HG02759 (cell line): ENCODE measurements at regions not wholly inside any gene's neighbourhood (a gene's known extent, or its start where the extent isn't known, plus 50 kb on each side); places are given as distances from the start of the nearest gene placed in this dataset.
"Not testable (repeated sequence)": the region's sequence is repeated elsewhere in the genome, so short reads cannot be mapped to it uniquely, and the experiment has no call there.

Source experiments
- ATAC-seq: cut with Tn5 transposase; IDR thresholded peaks from one replicate; pipeline ENCODE4 v1.9.1; 2021; ENCODE audit warnings: mild to moderate bottlenecking, moderate library complexity; ENCODE audit not compliant: unreplicated experiment

DNA sequence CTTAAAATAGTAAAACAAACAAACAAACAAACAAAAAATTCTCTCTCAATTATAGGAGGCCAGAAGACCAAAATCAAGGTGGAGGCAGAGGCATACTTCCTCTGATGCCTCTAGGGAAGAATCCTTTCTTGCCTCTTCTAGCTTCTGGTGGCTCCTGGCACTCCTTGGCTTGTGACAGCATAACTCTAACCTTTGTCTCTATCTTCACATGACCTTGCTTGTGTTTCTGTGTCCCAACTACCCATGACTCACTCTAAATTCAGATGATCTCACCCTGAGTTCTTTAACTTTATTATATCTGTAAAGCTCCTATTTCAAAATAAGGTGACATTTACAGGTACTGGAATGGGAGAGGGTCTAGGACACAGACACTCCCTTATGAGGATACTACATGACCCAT lies 88.3 kb upstream of the ANTXRL start:
- ATAC-seq = no peak

DNA sequence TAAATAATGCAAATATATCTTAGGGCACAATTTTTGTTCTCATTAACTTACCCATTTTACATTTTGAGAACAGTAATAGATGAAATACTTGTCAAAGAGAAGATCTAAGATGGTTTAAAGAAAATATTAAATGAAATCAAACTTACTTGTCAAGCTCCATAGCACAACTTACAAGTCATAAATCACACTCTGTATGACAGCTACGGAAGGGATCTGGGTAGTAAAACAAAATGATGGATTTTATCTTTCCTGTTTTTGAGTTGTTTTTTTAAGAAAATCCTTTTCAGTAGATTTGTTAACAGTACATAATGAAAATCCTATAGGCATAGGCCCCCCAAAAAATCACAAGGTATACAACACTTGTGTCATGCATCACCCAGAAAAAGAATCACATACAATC lies 84.4 kb upstream of the ANTXRL start:
- not testable (repeated sequence) for ATAC-seq

DNA sequence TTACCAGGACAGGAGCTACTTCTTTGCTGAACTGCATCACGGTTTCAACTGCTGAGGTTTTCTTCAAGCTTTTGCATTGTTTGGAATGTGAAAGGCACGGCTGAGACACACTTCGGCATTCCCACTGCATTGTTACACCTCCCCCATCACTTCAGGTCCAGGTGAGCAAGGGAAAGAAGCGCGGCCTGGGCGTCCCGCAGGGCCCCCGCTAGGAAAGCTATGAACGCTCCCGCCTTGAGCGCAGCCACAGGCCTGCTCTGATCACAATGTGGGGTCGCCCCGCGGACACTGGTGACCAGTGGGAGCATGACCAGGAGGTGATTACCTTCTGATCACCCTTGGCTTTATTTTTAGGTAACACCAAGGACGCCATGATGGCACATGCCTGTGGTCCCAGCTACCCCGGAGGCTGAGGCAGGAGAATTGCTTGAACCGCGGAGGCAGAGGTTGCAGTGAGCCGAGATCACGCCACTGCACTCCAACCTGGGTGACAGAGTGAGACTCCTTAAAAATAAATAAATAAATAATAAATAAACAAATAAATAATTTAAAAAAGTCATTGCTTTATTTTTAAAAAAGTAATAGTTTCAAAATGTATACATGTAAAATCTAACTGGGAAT lies 82.2 kb upstream of the ANTXRL start:
- ATAC-seq = not testable (repeated sequence)

DNA sequence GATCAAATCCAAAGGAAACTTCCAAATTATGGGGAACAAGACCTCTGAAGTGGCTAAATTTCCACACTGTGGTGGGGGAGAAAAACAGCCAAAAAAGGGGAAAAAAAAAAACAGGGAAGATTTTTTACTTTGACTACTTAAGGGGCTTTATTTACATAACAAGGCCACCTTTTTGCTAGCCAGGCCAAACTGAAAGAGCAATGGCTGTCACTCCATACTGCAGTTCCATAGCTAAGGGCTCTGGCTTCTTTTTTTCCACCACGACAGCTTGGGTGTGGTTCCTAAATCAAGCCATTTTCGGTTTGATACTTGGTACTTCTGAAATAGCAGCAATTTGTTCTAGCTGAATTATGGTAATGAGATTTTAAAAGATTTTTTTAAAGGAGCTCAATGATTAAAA lies 76.4 kb upstream of the ANTXRL start:
- not testable (repeated sequence) for ATAC-seq

DNA sequence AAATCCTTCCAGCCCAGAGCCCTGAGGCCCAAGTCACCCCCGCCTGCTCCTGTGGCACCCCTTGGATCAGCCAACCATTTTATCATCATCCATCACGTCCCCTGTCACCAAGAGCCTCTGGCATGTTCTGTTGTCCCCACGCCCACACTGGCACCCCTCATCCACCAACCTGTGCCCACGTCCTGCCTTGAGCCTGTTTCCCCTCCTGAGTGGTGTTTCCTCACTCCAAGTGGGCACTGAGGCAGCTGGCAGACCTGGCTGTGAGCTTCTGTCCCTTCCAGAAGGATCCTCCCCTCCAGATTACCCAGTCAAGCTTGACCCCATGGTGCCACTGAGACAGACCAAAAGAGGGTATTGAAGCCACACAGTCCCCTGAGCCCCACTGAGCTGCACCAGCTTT lies 71.4 kb upstream of the ANTXRL start:
- ATAC-seq = no peak

DNA sequence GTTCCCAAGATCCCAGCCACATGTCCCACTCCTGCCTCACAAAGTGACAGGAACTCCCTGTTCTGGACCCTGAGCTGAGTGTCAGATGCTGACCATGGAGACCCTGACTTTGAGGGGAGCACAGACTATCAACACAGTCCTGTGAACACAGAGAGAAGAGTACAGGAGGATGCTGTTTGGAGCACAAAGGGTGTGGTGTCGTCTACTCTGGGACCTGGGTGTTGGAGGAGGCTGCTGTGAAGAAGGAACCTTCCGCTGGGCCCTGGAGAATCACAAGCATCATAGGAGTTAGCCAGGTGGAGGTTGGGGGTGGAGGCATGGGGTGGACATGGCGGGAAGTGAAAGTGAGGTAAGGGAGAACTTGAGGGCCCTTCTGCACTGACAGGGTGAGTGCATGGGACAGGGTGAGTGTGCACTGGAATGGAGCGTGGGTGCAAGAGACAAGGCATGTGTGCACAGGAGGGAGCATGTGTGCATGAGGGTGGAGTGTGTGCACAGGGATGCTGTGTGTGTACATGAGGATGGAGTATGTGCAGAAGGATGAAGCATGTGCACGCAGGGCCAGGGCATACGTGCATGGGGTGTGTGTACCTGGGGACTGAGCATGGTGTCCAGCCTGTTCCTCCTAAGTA lies 70.7 kb upstream of the ANTXRL start:
- ATAC-seq = no peak

DNA sequence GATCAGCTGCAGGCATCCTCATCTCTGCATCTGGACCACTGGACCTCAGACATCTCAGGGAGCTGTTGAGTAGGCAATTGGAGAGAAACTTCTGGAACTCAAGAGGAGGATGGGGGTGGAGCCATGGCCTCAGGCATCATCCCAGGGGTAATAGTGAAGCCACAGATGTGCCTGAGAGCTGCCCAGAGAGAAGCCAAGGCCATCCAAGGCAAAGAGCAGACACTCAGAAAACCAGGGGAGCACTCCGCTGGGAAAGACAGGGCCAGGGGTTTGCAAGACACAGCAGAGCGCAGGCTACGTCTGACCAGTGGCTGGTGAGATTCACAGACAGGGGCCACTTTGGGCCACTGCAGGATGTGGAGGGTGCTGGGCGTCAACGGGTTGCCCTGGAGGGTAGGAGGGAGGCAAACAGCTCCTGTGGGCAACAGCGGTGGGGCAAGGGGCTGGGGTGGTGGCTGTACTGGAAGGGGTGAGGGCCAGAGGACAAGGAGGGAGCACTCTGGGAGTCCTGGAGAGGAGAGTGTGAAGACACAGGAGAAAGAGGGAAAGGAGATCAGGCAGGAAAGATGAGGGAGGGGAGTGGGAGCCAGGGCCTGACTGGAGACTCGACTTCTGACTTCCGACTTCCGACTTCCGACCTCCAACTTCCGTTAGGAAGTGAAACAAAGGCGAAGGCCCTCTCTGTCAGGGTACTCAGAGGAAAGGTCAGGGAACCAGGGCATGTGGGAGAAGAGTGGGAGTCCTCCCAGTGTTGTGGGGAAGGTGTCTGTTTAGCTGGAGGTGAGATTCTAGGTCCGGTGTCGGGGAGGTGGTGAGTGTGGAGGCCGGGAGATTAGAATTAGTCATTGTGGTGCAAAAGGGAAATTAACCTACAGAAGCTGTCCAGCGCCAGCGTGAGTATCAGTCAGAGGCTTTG lies 69.7 kb upstream of the ANTXRL start:
- no peak for ATAC-seq

DNA sequence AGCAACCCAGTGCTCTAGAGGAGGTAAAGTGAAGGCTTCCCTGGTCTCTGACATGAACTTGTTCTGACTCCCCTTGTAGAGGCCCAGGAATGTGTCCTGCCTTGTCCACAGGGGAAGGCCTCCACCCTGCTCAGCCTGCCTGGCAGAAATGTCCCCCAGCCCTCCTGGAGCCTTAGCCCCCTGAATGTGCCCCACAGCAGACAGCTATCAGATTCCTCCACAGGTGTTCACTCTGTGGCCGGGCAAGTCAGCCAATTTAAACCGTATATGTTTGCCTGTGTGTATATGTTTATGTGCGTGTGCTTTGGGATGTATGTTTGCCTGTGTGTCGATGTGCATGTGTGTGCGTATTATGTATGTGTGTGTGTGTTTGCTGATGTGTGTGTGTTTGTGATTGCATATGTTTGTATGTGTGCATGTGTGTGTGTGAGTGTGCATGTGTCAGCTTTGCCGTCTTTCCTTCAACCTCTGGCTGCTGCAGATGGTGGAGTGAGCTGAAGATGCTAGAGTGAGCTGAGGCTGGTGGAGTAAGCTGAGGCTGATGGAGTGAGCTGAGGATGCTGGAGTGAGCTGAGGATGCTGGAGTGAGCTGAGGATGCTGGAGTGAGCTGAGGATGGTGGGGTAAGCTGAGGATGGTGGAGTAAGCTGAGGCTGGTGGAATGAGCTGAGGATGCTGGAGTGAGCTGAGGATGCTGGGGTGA lies 68.9 kb upstream of the ANTXRL start:
- ATAC-seq = no peak

DNA sequence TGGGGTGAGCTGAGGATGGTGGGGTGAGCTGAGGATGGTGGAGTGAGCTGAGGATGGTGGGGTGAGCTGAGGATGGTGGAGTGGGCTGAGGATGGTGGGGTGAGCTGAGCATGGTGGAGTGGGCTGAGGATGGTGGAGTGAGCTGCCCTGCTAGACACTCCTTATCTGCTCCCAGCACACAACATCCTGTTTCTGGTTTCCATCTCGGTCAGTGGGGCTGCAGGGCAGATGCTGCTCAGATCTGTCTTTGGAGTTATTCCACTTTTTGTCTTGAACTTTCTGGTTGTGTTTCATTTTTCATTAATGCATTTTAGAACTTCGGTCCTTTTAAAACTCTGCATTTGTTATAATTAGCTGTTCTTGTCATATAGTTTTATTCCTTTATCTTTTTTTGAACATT lies 67.9 kb upstream of the ANTXRL start:
- ATAC-seq = no peak

DNA sequence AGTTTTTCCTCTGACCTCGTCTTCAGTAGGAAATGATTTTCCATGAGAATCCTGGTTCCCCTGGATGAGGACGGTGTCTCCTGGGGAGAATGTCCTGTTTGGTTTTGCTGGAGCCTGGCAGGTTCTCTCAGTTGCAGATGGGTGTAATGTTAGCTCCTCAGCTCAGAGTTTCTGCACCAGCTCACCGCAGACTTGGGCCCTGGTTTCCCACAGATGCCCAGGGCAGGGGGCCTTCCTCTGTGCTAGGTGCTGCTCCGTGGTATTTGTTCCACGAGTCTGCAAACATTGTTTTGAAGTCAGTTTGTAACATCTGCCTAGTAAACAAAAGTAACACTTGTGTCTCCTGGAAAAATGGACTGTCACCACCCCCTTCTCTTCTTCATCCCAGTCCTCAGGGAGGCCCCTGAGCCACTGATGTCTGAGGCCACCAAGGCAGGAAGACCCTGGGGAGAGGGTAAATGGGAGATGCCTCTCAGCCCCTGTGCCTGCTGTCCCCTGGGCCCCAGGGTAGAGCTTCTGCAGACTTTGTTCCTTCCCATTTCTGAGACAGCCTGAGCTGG lies 67.3 kb upstream of the ANTXRL start:
- ATAC-seq = not testable (repeated sequence)

DNA sequence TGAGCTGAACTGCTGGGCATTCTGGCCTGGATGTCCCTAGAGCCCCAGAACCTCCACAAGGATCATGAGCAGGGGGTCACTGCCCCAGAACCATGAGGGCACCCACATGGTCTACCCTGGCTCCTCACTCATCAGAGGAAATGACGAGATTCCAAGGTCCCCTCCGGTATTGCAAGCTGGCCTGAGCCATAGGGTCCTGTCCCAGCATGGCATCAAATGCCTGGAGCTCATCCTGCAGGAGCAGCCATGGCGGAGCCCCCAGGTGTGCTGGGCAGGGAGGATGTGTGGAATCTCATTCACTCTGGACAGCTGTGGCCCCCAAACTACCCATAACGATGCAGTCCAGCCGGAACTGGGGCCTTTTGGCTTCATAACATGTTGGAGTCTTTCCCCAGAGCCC lies 66.6 kb upstream of the ANTXRL start:
- ATAC-seq = no peak

DNA sequence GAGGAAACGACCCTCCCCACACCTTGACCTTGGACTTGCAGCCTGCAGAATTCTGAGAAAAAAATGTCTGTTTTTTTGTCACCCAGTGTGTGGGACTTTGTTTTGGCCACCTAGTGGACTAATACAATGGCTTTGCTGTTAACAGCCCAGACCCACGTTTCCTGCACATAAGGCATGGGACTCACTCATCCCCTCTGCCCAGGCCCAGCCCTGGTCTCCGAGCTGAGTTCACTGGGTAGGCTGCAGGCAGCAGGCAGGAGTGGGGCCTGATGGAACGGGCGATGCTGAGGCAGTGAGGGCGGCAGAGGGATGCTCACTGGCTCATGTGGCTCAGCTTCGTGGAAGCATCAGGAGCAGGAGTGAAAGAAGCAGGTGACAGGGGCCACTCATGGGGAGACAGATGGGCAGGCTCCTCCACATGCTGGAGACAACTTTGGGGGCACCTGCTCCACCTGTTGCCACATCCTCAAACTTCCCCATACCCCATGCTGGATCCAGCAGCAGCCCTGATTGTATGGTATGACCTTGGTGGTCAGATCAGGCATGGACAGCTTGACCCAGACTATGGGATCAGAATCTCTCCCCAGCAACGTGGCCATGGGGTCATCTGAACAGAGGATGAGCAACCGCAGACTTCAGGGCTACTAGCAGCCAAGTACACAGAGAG lies 65.8 kb upstream of the ANTXRL start:
- no peak for ATAC-seq

DNA sequence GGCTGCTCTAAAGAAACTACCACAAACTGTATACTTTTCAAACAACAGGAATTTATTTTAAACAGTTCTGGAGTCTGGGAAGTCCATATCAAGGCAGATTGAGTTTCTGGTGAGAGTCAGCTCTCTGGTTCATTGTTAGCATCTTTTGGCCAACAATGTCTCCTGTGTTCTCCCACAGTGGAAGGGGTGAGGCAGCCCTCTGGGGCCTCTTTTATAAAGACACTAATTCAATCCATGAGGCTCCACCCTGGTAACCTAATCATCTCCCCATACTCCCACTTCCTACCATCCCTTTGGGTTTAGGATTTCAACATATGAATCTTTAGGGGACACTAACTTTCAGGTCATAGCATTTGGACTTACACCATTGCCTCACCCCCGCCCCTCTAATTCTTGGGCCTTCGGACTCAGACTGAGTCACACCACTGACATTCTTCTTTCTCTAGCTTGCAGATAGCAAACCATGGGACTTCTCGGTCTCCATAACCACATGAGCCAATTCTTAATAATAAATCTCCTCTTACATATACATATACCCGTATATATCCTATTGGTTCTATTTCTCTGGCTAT lies 64.3 kb upstream of the ANTXRL start:
- no peak for ATAC-seq

DNA sequence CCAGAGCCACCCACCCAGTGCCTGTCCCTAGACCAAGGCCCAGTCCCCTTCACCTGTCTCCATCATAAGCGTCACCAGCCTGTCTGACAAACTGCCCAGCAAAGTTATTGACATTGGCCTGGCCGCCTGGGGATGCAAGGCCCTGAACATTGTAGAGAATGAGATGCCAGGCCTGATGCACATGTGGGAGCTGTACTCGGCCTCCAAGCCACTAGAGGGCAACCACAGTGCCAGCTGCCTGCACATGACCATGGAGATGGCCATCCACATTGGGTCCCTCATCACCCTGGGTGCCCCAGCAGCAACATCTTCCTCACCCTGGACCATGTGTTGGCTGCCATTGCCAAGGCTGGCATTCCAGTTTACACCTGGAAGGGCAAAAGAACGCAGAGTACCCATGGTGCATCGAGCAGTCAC lies 63.7 kb upstream of the ANTXRL start:
- ATAC-seq = no peak

DNA sequence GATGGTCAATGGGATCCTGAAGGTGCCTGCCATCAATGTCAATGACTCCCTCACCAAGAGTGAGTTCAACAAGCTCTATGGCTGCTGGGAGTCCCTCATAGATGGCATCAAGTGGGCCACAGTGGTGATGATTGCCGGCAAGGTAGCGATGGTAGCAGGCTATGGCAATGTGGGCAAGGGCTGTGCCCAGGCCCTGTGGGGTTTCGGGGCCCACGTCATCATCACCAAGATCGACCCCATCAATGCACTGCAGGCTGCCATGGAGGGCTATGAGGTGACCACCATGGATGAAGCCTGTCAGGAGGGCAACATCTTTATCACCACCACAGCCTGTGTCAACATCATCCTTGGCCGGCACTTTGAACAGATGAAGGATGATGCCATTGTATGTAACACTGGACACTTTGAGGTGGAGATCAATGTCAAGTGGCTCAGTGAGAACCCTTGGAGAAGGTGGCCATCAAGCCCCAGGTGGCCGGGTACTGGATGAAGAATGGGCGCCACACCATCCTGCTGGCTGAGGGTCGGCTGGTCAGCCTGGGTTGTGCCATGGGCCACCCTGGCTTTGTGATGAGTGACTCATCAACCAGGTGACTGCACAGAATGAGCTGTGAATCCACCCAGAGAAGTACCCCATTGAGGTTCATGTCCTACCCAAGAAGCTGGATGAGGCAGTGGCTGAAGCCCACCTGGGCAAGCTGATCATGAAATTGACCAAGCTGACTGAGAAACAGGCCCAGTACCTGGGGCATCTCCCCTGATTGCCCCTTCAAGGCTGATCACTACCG lies 63.0 kb upstream of the ANTXRL start:
- no peak for ATAC-seq

DNA sequence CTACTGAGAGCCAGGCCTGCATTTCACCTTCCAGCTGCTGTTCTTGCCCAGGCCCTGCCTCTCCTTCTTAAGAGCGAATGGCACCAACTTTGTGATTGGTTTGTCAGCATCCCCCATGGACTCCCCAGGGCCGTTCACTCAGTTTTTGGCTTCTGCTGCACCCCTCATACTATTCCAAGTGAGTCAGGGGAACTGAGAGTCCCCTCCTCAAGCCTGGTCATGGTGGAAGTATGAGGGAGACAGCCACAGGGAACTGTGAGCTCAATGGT lies 62.4 kb upstream of the ANTXRL start:
- no peak for ATAC-seq

DNA sequence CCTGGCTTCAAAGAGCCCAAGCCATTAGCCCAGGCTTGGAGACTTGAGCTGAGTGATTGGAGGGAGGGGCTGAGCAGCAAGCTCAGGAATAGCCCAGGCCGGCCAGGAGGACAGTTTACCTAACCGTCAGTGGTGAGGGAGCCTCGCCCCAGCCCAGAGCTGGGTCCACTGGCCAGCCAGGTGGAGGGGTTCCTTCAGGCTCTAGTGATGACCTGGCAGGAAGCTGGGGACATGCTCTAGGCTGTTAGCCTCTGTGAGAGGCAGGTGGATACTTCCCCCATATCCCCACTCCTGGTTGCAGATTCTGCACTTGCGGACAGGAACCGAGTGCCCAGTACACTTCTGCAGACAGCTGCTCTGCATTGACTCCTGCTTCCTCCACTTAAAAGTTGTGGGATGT lies 61.2 kb upstream of the ANTXRL start:
- no peak for ATAC-seq

DNA sequence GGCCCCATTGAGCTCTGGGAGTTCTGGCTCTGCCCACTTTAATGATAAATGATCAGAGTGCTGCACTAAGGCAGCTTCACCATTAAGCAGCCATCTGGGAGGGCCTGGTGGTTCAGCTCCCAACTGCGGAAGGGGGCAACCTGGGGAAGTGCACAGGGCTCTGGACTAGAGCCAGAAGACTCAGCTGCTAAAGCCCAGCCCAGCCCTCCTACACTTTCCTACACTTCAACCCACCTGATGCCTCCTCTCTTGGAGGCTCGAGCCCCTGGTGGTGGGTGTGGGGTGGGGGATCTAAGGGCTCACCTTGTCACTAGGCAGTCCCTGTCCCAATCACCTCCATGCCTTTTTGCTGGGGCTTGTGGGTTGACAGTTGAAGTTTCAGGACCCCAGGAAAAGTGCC lies 60.6 kb upstream of the ANTXRL start:
- no peak for ATAC-seq

DNA sequence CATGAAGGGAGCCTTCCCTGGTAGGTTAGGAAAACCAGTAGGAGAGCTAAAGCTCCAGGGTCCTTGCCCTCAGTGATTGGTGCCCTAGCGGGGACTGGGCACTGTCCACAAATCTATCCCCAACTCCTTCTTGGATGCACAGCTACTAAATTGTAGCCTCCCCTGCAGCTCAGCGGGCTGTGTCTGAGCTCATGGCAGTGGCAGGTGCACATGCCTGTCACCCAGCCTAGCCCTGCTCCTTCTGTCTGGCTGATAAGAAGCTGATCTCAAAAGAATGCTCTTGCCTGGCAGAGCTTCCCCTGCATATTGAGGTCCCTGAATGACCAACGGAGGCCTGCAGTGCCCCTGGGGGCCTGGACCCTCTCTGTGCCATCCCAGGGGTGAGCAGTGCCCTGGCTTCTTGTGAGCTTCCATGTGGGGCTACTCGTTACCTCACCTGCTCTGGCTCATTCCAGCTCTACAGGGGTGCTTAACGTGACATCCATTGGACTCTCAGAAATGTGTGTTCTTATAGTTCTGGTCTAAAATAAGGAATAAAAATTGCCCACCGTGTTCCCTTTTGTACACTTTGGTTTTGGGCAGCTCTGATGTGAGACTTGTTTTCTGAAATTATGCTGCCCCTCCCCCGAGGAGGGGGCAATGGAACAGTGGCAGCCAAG lies 59.8 kb upstream of the ANTXRL start:
- ATAC-seq = no peak
